Panc1 (cell line): ENCODE measurements at regions not wholly inside any gene's neighbourhood (a gene's known extent, or its start where the extent isn't known, plus 50 kb on each side); places are given as distances from the start of the nearest gene placed in this dataset.

Experiments used
- ATAC-seq: fragments of 200-7000 bp; cut with Tn5 transposase; 2 replicates; pipeline ENCODE4 v1.9.1; 2020; ENCODE audit warnings: mild to moderate bottlenecking, moderate library complexity
- BruUV-seq: library from RNA; stranded (reverse); fragments of 400-500 nt; replicated peaks from 2 replicates; lab custom pipeline; 2021; lab: Mats Ljungman, UMichigan
- CTCF ChIA-PET: fragments of 300-600 bp; sonication (Branson Sonifier 250); formaldehyde crosslinking; loops from one replicate; lab custom pipeline; 2022; ENCODE audit warnings: antibody characterized with exemption; lab: Charles Lee
- POLR2A ChIA-PET: fragments of 300-600 bp; sonication (Branson Sonifier 250); formaldehyde crosslinking; loops from one replicate; lab custom pipeline; 2022; ENCODE audit warnings: antibody characterized with exemption; lab: Charles Lee
- DNase-seq: peaks from one replicate; pipeline ENCODE4 v3.0.0-alpha.2; 2010; ENCODE audit warnings: low read depth, low spot score
- H3K27ac ChIP-seq: 2 replicates; pipeline ENCODE4 v1.5.1; 2011; ENCODE audit warnings: mild to moderate bottlenecking, low read length, inconsistent platforms
- H3K27me3 ChIP-seq: fragments of 200-500 bp; sonication (Bioruptor generic); 2 replicates; pipeline ENCODE4 v1.6.0; 2014; ENCODE audit warnings: low read length, inconsistent platforms; ENCODE audit not compliant: control insufficient read depth, insufficient read depth
- H3K36me3 ChIP-seq: fragments of 200-500 bp; sonication (Bioruptor generic); 2 replicates; pipeline ENCODE4 v1.5.1; 2014; ENCODE audit warnings: inconsistent platforms, mild to moderate bottlenecking, low read length, moderate library complexity; ENCODE audit not compliant: control insufficient read depth, insufficient read depth
- H3K4me1 ChIP-seq: 2 replicates; pipeline ENCODE4 v1.5.1; 2011; ENCODE audit warnings: inconsistent platforms, mild to moderate bottlenecking, low read length, moderate library complexity; ENCODE audit not compliant: control insufficient read depth, insufficient read depth
- H3K4me3 ChIP-seq, 2 experiments: 2 replicates each; pipeline ENCODE4 v1.5.1; 2011 to 2012; ENCODE audit warnings: low read depth in 2 of 2, low read length in 2 of 2, mild to moderate bottlenecking in 2 of 2, inconsistent platforms in 1 of 2, moderate library complexity in 1 of 2
- H3K9me3 ChIP-seq: fragments of 200-500 bp; sonication (Bioruptor generic); 2 replicates; pipeline ENCODE4 v1.5.1; 2014; ENCODE audit warnings: low read depth, mild to moderate bottlenecking, inconsistent platforms, low read length, moderate library complexity; ENCODE audit not compliant: control insufficient read depth, insufficient read depth
- CTCF ChIP-seq: fragments of 450-650 bp; IDR thresholded peaks from 2 replicates; pipeline ENCODE4 v1.5.1; 2017; ENCODE audit warnings: mild to moderate bottlenecking
- POLR2AphosphoS5 ChIP-seq: IDR thresholded peaks from 2 replicates; pipeline ENCODE4 v1.6.1; 2012; ENCODE audit warnings: mild to moderate bottlenecking, low read depth, low read length, moderate library complexity
- REST ChIP-seq, 2 experiments: IDR thresholded peaks; 2 replicates each; pipeline ENCODE4 v1.6.1; 2011 to 2012; ENCODE audit warnings: low read depth in 2 of 2, control low read depth in 1 of 2, low read length in 1 of 2, mild to moderate bottlenecking in 1 of 2, moderate library complexity in 1 of 2; ENCODE audit not compliant: insufficient read depth in 1 of 2
- SIN3A ChIP-seq: IDR thresholded peaks from 2 replicates; pipeline ENCODE4 v1.6.1; 2012; ENCODE audit warnings: low read depth, mild to moderate bottlenecking, low read length, moderate library complexity, borderline replicate concordance; ENCODE audit not compliant: insufficient read depth
- TCF7L2 ChIP-seq: IDR thresholded peaks from 2 replicates; pipeline ENCODE4 v1.6.1; 2011; ENCODE audit warnings: mild to moderate bottlenecking, low read depth, low read length, inconsistent platforms
- in situ Hi-C: cut with HindIII; loops from 2 replicates; pipeline ENCODE4 v1.10.0; 2016; ENCODE audit warnings: low sequenced_read_pairs, low pct_unique_long_range_greater_than_20kb
- intact Hi-C: fragments of 100-400 bp; cut with micrococcal nuclease; formaldehyde crosslinking; loops from one replicate; pipeline ENCODE4 v1.10.0; 2022; ENCODE audit not compliant: unreplicated experiment

- H3K4me1 ChIP-seq, result no peaks in the 10 kb centered on the region
- CTCF ChIA-PET, result interaction anchor here (0.7 kb wide), 1 partner anchor 214 kb away, joined by 3 read pairs; no protein-coding TSS in a partner anchor
- in situ Hi-C loops, result no loop called here
- no peak overlapping the region for H3K4me3 ChIP-seq
- intact Hi-C loops, result no loop called here
- no peaks in the 10 kb centered on the region for H3K36me3 ChIP-seq
- ATAC-seq, result no peak
- no peaks in the 10 kb centered on the region for H3K9me3 ChIP-seq
- POLR2A ChIA-PET, result no interaction called here
- H3K27me3 ChIP-seq, result no peaks in the 10 kb centered on the region
- BruUV-seq, result no TSS peak
- TF ChIP-seq REST (IDR thresholded peaks at IDR 0.05; ENCODE audit: insufficient read depth in 1 of 2, low read depth in 2 of 2, low read length in 1 of 2) (no peak), SIN3A (no peak), CTCF (no peak), POLR2AphosphoS5 (no peak), TCF7L2 (no peak)
- no peak for DNase-seq
- H3K27ac ChIP-seq, result no peak overlapping the region
Measured at GRCh38 chr7:46957195-46957594, 624.7 kb downstream of the TNS3 start.

GRCh38 chr7:46955531-46955930, 626.4 kb downstream of the TNS3 start:
- TF ChIP-seq POLR2AphosphoS5, result no peak
- no peaks in the 10 kb centered on the region for H3K27me3 ChIP-seq
- in situ Hi-C loops, result no loop called here
- H3K4me1 ChIP-seq, result no peaks in the 10 kb centered on the region
- no peak for DNase-seq
- no TSS peak for BruUV-seq
- H3K27ac ChIP-seq, result no peak overlapping the region
- no peak overlapping the region for H3K4me3 ChIP-seq
- ATAC-seq, result no peak
- no peaks in the 10 kb centered on the region for H3K9me3 ChIP-seq
- CTCF ChIA-PET, result no interaction called here
- H3K36me3 ChIP-seq, result no peaks in the 10 kb centered on the region
- intact Hi-C loops, result no loop called here
- POLR2A ChIA-PET, result no interaction called here

- no peak for ATAC-seq
- H3K4me1 ChIP-seq, result no peaks in the 10 kb centered on the region
- no peaks in the 10 kb centered on the region for H3K27me3 ChIP-seq
- BruUV-seq, result no TSS peak
- H3K27ac ChIP-seq, result no peak overlapping the region
- TF ChIP-seq REST (IDR thresholded peaks at IDR 0.05; ENCODE audit: insufficient read depth in 1 of 2, low read depth in 2 of 2, low read length in 1 of 2), result no peak
- TF ChIP-seq TCF7L2, result no peak
- TF ChIP-seq POLR2AphosphoS5, result no peak
- TF ChIP-seq SIN3A, result no peak
- no peak for TF ChIP-seq CTCF
- H3K36me3 ChIP-seq, result no peaks in the 10 kb centered on the region
- intact Hi-C loops, result no loop called here
- CTCF ChIA-PET, result no interaction called here
- no peaks in the 10 kb centered on the region for H3K9me3 ChIP-seq
- in situ Hi-C loops, result no loop called here
- no peak overlapping the region for H3K4me3 ChIP-seq
- POLR2A ChIA-PET, result no interaction called here
- no peak for DNase-seq
Measured at GRCh38 chr7:46954181-46954580, 627.7 kb downstream of the TNS3 start.
